ENCODE measurements at regions not wholly inside any gene's neighbourhood (a gene's known extent, or its start where the extent isn't known, plus 50 kb on each side); places are given as distances from the start of the nearest gene placed in this dataset. TPM values are rescaled to one million over a fixed set of nuclear protein-coding genes. Genes with fewer than 3 reads are reported as not detected.

DNA sequence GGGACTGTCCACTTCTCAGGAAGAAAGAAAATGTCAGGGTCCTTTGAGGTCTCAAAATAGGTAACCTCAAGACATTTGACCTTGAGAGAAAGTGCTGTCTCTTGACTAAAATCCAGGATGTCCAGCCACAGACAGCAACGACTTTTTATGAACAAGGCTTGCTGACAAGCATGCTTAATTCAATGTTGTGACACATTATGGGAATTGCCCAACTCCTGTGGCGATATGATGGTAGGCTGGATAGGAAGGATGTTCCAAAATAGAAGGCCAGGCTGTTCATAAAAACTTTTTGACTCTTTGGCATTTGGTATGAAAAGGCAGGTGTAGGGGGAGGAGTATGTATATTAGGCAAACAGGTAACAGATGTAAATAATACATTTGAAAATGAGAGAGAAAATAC lies 50.8 kb upstream of the EDNRA start:
- Histone ChIP-seq H3K4me3 (ENCODE audit: low read length) (no peak overlapping the region), H4K20me1 (ENCODE audit: insufficient read depth, low read depth, low read length) (no peaks in the 10 kb centered on the region), H3K9ac (ENCODE audit: low read length) (no peak overlapping the region), H3K4me2 (ENCODE audit: low read depth, low read length, poor library complexity, severe bottlenecking) (no peak overlapping the region), H3K9me2 (replicated peaks; ENCODE audit: insufficient read depth, low read length) (no peaks in the 10 kb centered on the region; the same call in 1 of the 2 replicates), H3K27ac (ENCODE audit: low read length) (no peak overlapping the region), H3K36me3 (ENCODE audit: insufficient read depth, low read length) (no peaks in the 10 kb centered on the region), H3K79me2 (ENCODE audit: low read length) (no peaks in the 10 kb centered on the region), H3K27me3 (ENCODE audit: low read length) (no peaks in the 10 kb centered on the region), H3K9me3 (ENCODE audit: low read length) (no peaks in the 10 kb centered on the region), H3K4me1 (ENCODE audit: low read length) (no peaks in the 10 kb centered on the region), H2AFZ (ENCODE audit: low read length) (no peak overlapping the region)
- no peak for DNase-seq

Small RNAs in the stretch of these regions (small RNA-seq; reads per million reads assigned to genes)
- not detected for gene MIR548G
